Caco-2 (cell line): ENCODE measurements at regions not wholly inside any gene's neighbourhood (a gene's known extent, or its start where the extent isn't known, plus 50 kb on each side); places are given as distances from the start of the nearest gene placed in this dataset.

Source experiments
- BruUV-seq: library from RNA; stranded (reverse); fragments of 400-500 nt; replicated peaks from 2 replicates; lab custom pipeline; 2021; lab: Mats Ljungman, UMichigan
- CTCF ChIA-PET: fragments of 300-600 bp; sonication (Branson Sonifier 250); formaldehyde crosslinking; loops from one replicate; lab custom pipeline; 2022; ENCODE audit warnings: antibody characterized with exemption; lab: Charles Lee
- POLR2A ChIA-PET: fragments of 300-600 bp; sonication (Branson Sonifier 250); formaldehyde crosslinking; loops from one replicate; lab custom pipeline; 2022; ENCODE audit warnings: antibody characterized with exemption; lab: Charles Lee
- DNase-seq, 2 experiments: peaks; one replicate each; pipeline versions ENCODE4 v3.0.0 to v3.0.0-alpha.2; 2020 to 2022
- H3K27me3 ChIP-seq: replicated peaks from 2 replicates; pipeline ENCODE4 v1.6.0; 2011; ENCODE audit warnings: low read length; ENCODE audit not compliant: control insufficient read depth, insufficient read depth
- H3K36me3 ChIP-seq: 2 replicates; pipeline ENCODE4 v1.5.1; 2011; ENCODE audit warnings: low read length; ENCODE audit not compliant: control insufficient read depth, insufficient read depth
- H3K4me1 ChIP-seq: fragments of 250-450 bp; sonication (Bioruptor Pico); 2 replicates; pipeline ENCODE4 v1.5.1; 2020; ENCODE audit warnings: mild to moderate bottlenecking
- H3K4me3 ChIP-seq: 2 replicates; pipeline ENCODE4 v1.5.1; 2011; ENCODE audit warnings: low read depth, mild to moderate bottlenecking, control low read depth, low read length
- H3K9me3 ChIP-seq: fragments of 250-450 bp; sonication (Bioruptor Pico); 2 replicates; pipeline ENCODE4 v1.5.1; 2020; ENCODE audit warnings: mild to moderate bottlenecking, moderate library complexity
- H3K27ac Mint-ChIP-seq: one replicate; pipeline ENCODE4 v1.8.0; 2022; ENCODE audit warnings: mixed read lengths; ENCODE audit not compliant: unreplicated experiment
- H3K27me3 Mint-ChIP-seq: one replicate; pipeline ENCODE4 v1.8.0; 2022; ENCODE audit warnings: mixed read lengths; ENCODE audit not compliant: insufficient read depth, unreplicated experiment
- H3K36me3 Mint-ChIP-seq: one replicate; pipeline ENCODE4 v1.8.0; 2022; ENCODE audit warnings: mild to moderate bottlenecking, mixed read lengths; ENCODE audit not compliant: insufficient read depth, unreplicated experiment
- H3K4me1 Mint-ChIP-seq: one replicate; pipeline ENCODE4 v1.8.0; 2022; ENCODE audit warnings: low read depth, mixed read lengths; ENCODE audit not compliant: unreplicated experiment
- H3K4me3 Mint-ChIP-seq: one replicate; pipeline ENCODE4 v1.8.0; 2022; ENCODE audit warnings: mild to moderate bottlenecking, moderate library complexity, mixed read lengths; ENCODE audit not compliant: unreplicated experiment
- H3K9me3 Mint-ChIP-seq: one replicate; pipeline ENCODE4 v1.8.0; 2022; ENCODE audit warnings: mixed read lengths; ENCODE audit not compliant: unreplicated experiment
- CTCF ChIP-seq, 2 experiments: fragments of 200-600 bp in 1 of 2; IDR thresholded peaks; 1 replicate in 1 of 2; 2 replicates in 1 of 2; pipeline versions ENCODE4 v1.5.1 to v1.8.0; 2011 to 2022; ENCODE audit warnings: antibody characterized with exemption in 1 of 2, control low read depth in 1 of 2, inconsistent platforms in 1 of 2, low read depth in 1 of 2, low read length in 1 of 2, mild to moderate bottlenecking in 1 of 2, moderate library complexity in 1 of 2; ENCODE audit not compliant: insufficient read depth in 1 of 2, severe bottlenecking in 1 of 2, unreplicated experiment in 1 of 2
- intact Hi-C: fragments of 100-400 bp; cut with micrococcal nuclease; formaldehyde crosslinking; loops from one replicate; pipeline ENCODE4 v1.10.0; 2022; ENCODE audit not compliant: unreplicated experiment

GRCh38 chr12:115811929-115812328, 465.6 kb downstream of the MED13L start:
- Mint-ChIP-seq H3K4me3 (no peak overlapping the region), H3K27ac (no peak overlapping the region), H3K9me3 (no peaks in the 10 kb centered on the region), H3K27me3 (no peaks in the 10 kb centered on the region), H3K36me3 (no peaks in the 10 kb centered on the region), H3K4me1 (no peaks in the 10 kb centered on the region)
- no peaks in the 10 kb centered on the region for H3K36me3 ChIP-seq
- no TSS peak for BruUV-seq
- ChIA-PET POLR2A (no interaction called here), CTCF (no interaction called here)
- H3K27me3 ChIP-seq, result no peaks in the 10 kb centered on the region
- no peak overlapping the region for H3K4me3 ChIP-seq
- no peaks in the 10 kb centered on the region for H3K4me1 ChIP-seq
- no peak for DNase-seq
- TF ChIP-seq CTCF (IDR thresholded peaks at IDR 0.05; ENCODE audit: insufficient read depth in 1 of 2, low read depth in 1 of 2, low read length in 1 of 2, severe bottlenecking in 1 of 2, unreplicated experiment in 1 of 2), result no peak
- no peaks in the 10 kb centered on the region for H3K9me3 ChIP-seq
- intact Hi-C loops, result no loop called here

GRCh38 chr12:115811045-115811444, 466.4 kb downstream of the MED13L start:
- CTCF ChIA-PET, result no interaction called here
- Histone ChIP-seq H3K4me3 (no peak overlapping the region), H3K4me1 (no peaks in the 10 kb centered on the region), H3K36me3 (no peaks in the 10 kb centered on the region), H3K27me3 (no peaks in the 10 kb centered on the region), H3K9me3 (no peaks in the 10 kb centered on the region)
- BruUV-seq, result no TSS peak
- no peaks in the 10 kb centered on the region for H3K36me3 Mint-ChIP-seq
- H3K4me3 Mint-ChIP-seq, result no peak overlapping the region
- POLR2A ChIA-PET, result no interaction called here
- no peaks in the 10 kb centered on the region for H3K9me3 Mint-ChIP-seq
- intact Hi-C loops, result no loop called here
- H3K27ac Mint-ChIP-seq, result no peak overlapping the region
- TF ChIP-seq CTCF (IDR thresholded peaks at IDR 0.05; ENCODE audit: insufficient read depth in 1 of 2, low read depth in 1 of 2, low read length in 1 of 2, severe bottlenecking in 1 of 2, unreplicated experiment in 1 of 2), result no peak
- no peaks in the 10 kb centered on the region for H3K4me1 Mint-ChIP-seq
- DNase-seq, result no peak
- no peaks in the 10 kb centered on the region for H3K27me3 Mint-ChIP-seq

GRCh38 chr12:115810122-115810901, 467.2 kb downstream of the MED13L start:
- Histone ChIP-seq H3K4me3 (no peak overlapping the region), H3K4me1 (no peaks in the 10 kb centered on the region), H3K9me3 (no peaks in the 10 kb centered on the region), H3K36me3 (no peaks in the 10 kb centered on the region), H3K27me3 (no peaks in the 10 kb centered on the region)
- Mint-ChIP-seq H3K4me1 (no peaks in the 10 kb centered on the region), H3K4me3 (no peak overlapping the region), H3K27ac (no peak overlapping the region), H3K9me3 (no peaks in the 10 kb centered on the region), H3K36me3 (no peaks in the 10 kb centered on the region), H3K27me3 (no peaks in the 10 kb centered on the region)
- ChIA-PET CTCF (no interaction called here), POLR2A (no interaction called here)
- DNase-seq, result no peak
- no TSS peak for BruUV-seq
- no peak for TF ChIP-seq CTCF (IDR thresholded peaks at IDR 0.05; ENCODE audit: insufficient read depth in 1 of 2, low read depth in 1 of 2, low read length in 1 of 2, severe bottlenecking in 1 of 2, unreplicated experiment in 1 of 2)
- intact Hi-C loops, result no loop called here
